Right cardiac atrium (tissue), 5 donors: ENCODE measurements at regions not wholly inside any gene's neighbourhood (a gene's known extent, or its start where the extent isn't known, plus 50 kb on each side); places are given as distances from the start of the nearest gene placed in this dataset.
A peak's percentile ranks its signal among the peaks of the same experiment; 100 is the strongest.

ENCODE experiments used
- ATAC-seq, 2 donors: fragments of 200-7000 bp; cut with Tn5 transposase; one replicate each; pipeline versions ENCODE4 v1.8.0 to v1.9.1; 2020; ENCODE audit warnings: moderate library complexity in 2 of 2, mild to moderate bottlenecking in 1 of 2
- DNase-seq, 3 donors: peaks; one replicate each; pipeline ENCODE4 v3.0.0-alpha.2; 2020
- H3K27ac ChIP-seq: one replicate; pipeline ENCODE4 v1.5.1; 2013; ENCODE audit warnings: mild to moderate bottlenecking, low read length, control low read depth, moderate library complexity
- H3K27me3 ChIP-seq: one replicate; pipeline ENCODE4 v1.6.1; 2013; ENCODE audit not compliant: control insufficient read depth, insufficient read depth
- H3K4me1 ChIP-seq: one replicate; pipeline ENCODE4 v1.6.1; 2013; ENCODE audit warnings: low read length; ENCODE audit not compliant: control insufficient read depth, insufficient read depth
- H3K4me3 ChIP-seq: one replicate; pipeline ENCODE4 v1.5.1; 2013; ENCODE audit warnings: low read length, control low read depth
- H3K9me3 ChIP-seq: one replicate; pipeline ENCODE4 v1.6.1; 2013; ENCODE audit warnings: low read length; ENCODE audit not compliant: control insufficient read depth
- WGBS: extraction: QIAGEN DNeasy Blood & Tissue Kit; methylation state at CpG from one replicate; pipeline ENCODE4 v1.1.7; 2013; 5-methylcytosine and 5-hydroxymethylcytosine counted together
- intact Hi-C, 4 donors: fragments of 100-400 bp; cut with DNase I; formaldehyde crosslinking; loops; one replicate each; pipeline versions ENCODE4 v1.11.0 to v1.14.0; 2022 to 2023
- donor health status: healthy with polysubstance abuse.
- donor health status: DM: no; HTN: yes; CAD: no.
- donor health status: DM: no; HTN: no; CAD: no.
- donor health status: DM: no; HTN: yes; CAD: no; lungs with severe emphysema.
- donor health status: DM: yes; HTN: yes; CAD: no.

- H3K4me3 ChIP-seq: no peak overlapping the region
- DNase-seq: peak in 2 of 3 donors; percentile 13 to 17
- no peak overlapping the region for H3K27ac ChIP-seq
- ATAC-seq: peak in 1 of 2 donors; percentile 54
- H3K9me3 ChIP-seq: peaks cover 2% of the 10 kb centered on the region
- no peaks in the 10 kb centered on the region for H3K27me3 ChIP-seq
- 25% methylated on average over 3 of the region's 3 CpGs for WGBS
- intact Hi-C loops: no loop called here
- H3K4me1 ChIP-seq: no peaks in the 10 kb centered on the region
These were observed 135.4 kb upstream of the LARGE1 start for GRCh38 chr22:34055525-34056200.

GRCh38 chr22:34057726-34058125 lies 137.4 kb upstream of the LARGE1 start:
- no peak overlapping the region for H3K27ac ChIP-seq
- H3K4me3 ChIP-seq: no peak overlapping the region
- peaks cover 2% of the 10 kb centered on the region for H3K9me3 ChIP-seq
- ATAC-seq (no peak), DNase-seq (no peak)
- WGBS: 70% methylated on average over 4 of the region's 4 CpGs
- no peaks in the 10 kb centered on the region for H3K4me1 ChIP-seq
- H3K27me3 ChIP-seq: no peaks in the 10 kb centered on the region
- intact Hi-C loops: no loop called here

- Histone ChIP-seq H3K9me3 (no peaks in the 10 kb centered on the region), H3K4me1 (no peaks in the 10 kb centered on the region), H3K27ac (no peak overlapping the region), H3K4me3 (no peak overlapping the region), H3K27me3 (no peaks in the 10 kb centered on the region)
- intact Hi-C loops: no loop called here
- 66% methylated on average over 7 of the region's 7 CpGs for WGBS
- DNase-seq: no peak
- no peak for ATAC-seq
These were observed 144.4 kb upstream of the LARGE1 start for GRCh38 chr22:34064696-34065095.

GRCh38 chr22:34067031-34067430 lies 146.8 kb upstream of the LARGE1 start:
- H3K27me3 ChIP-seq: no peaks in the 10 kb centered on the region
- no peak for ATAC-seq
- intact Hi-C loops: no loop called here
- H3K9me3 ChIP-seq: no peaks in the 10 kb centered on the region
- DNase-seq: no peak
- 75% methylated on average over 7 of the region's 7 CpGs for WGBS
- H3K27ac ChIP-seq: no peak overlapping the region
- H3K4me1 ChIP-seq: no peaks in the 10 kb centered on the region
- H3K4me3 ChIP-seq: no peak overlapping the region

GRCh38 chr22:34068001-34068400 lies 147.7 kb upstream of the LARGE1 start:
- DNase-seq: no peak
- intact Hi-C loops: no loop called here
- no peak overlapping the region for H3K4me3 ChIP-seq
- H3K27me3 ChIP-seq: no peaks in the 10 kb centered on the region
- 89% methylated on average over 2 of the region's 2 CpGs for WGBS
- no peaks in the 10 kb centered on the region for H3K4me1 ChIP-seq
- no peaks in the 10 kb centered on the region for H3K9me3 ChIP-seq
- no peak overlapping the region for H3K27ac ChIP-seq
- ATAC-seq: no peak

GRCh38 chr22:34070051-34070450 lies 149.8 kb upstream of the LARGE1 start:
- Histone ChIP-seq H3K4me3 (no peak overlapping the region), H3K27ac (no peak overlapping the region), H3K9me3 (no peaks in the 10 kb centered on the region), H3K27me3 (no peaks in the 10 kb centered on the region), H3K4me1 (no peaks in the 10 kb centered on the region)
- intact Hi-C loops: no loop called here
- ATAC-seq: no peak
- DNase-seq: no peak
- 70% methylated on average over 5 of the region's 5 CpGs for WGBS

- Histone ChIP-seq H3K27me3 (no peaks in the 10 kb centered on the region), H3K4me3 (no peak overlapping the region), H3K27ac (no peak overlapping the region), H3K9me3 (no peaks in the 10 kb centered on the region), H3K4me1 (no peaks in the 10 kb centered on the region)
- no peak for DNase-seq
- intact Hi-C loops: no loop called here
- WGBS: 65% methylated on average over 3 of the region's 3 CpGs
- ATAC-seq: no peak
These were observed 150.3 kb upstream of the LARGE1 start for GRCh38 chr22:34070531-34070930.

GRCh38 chr22:34072585-34072984 lies 152.3 kb upstream of the LARGE1 start:
- no peaks in the 10 kb centered on the region for H3K9me3 ChIP-seq
- 65% methylated on average over 4 of the region's 4 CpGs for WGBS
- no peaks in the 10 kb centered on the region for H3K27me3 ChIP-seq
- no peak overlapping the region for H3K27ac ChIP-seq
- H3K4me1 ChIP-seq: no peaks in the 10 kb centered on the region
- DNase-seq (no peak), ATAC-seq (no peak)
- intact Hi-C loops: no loop called here
- no peak overlapping the region for H3K4me3 ChIP-seq

GRCh38 chr22:34080433-34080832 lies 160.2 kb upstream of the LARGE1 start:
- Histone ChIP-seq H3K9me3 (no peaks in the 10 kb centered on the region), H3K4me1 (no peaks in the 10 kb centered on the region), H3K27ac (no peak overlapping the region), H3K27me3 (no peaks in the 10 kb centered on the region), H3K4me3 (no peak overlapping the region)
- intact Hi-C loops: no loop called here
- ATAC-seq: no peak
- DNase-seq: no peak
- 89% methylated on average over 2 of the region's 2 CpGs for WGBS

GRCh38 chr22:34096770-34097169 lies 176.5 kb upstream of the LARGE1 start:
- DNase-seq (no peak), ATAC-seq (no peak)
- H3K4me3 ChIP-seq: no peak overlapping the region
- H3K27me3 ChIP-seq: no peaks in the 10 kb centered on the region
- intact Hi-C loops: no loop called here
- H3K4me1 ChIP-seq: no peaks in the 10 kb centered on the region
- 90% methylated on average over 3 of the region's 3 CpGs for WGBS
- no peaks in the 10 kb centered on the region for H3K9me3 ChIP-seq
- H3K27ac ChIP-seq: no peak overlapping the region

- ATAC-seq (no peak), DNase-seq (no peak)
- Histone ChIP-seq H3K27ac (no peak overlapping the region), H3K4me1 (no peaks in the 10 kb centered on the region), H3K4me3 (no peak overlapping the region), H3K27me3 (peaks cover 2% of the 10 kb centered on the region), H3K9me3 (no peaks in the 10 kb centered on the region)
- WGBS: 40% methylated on average over 1 of the region's 1 CpG
- intact Hi-C loops: no loop called here
These were observed 179.0 kb upstream of the LARGE1 start for GRCh38 chr22:34099278-34099677.

GRCh38 chr22:34102633-34103032 lies 182.4 kb upstream of the LARGE1 start:
- WGBS: 71% methylated on average over 5 of the region's 5 CpGs
- H3K4me1 ChIP-seq: no peaks in the 10 kb centered on the region
- no peak overlapping the region for H3K27ac ChIP-seq
- intact Hi-C loops: loop anchor here in 3 of 4 donors (10.0 kb wide), 2 partner anchors 178 to 798 kb away; partner anchors contain the start of gene LARGE1 (in 2 of the 3)
- no peaks in the 10 kb centered on the region for H3K9me3 ChIP-seq
- DNase-seq (no peak), ATAC-seq (no peak)
- H3K4me3 ChIP-seq: no peak overlapping the region
- H3K27me3 ChIP-seq: peaks cover 2% of the 10 kb centered on the region
